Activated T-cell treated with anti-CD3 and anti-CD28 coated beads, Interleukin-2, amount 50 U/mL, for 48 hours (primary cell): ENCODE measurements at regions not wholly inside any gene's neighbourhood (a gene's known extent, or its start where the extent isn't known, plus 50 kb on each side); places are given as distances from the start of the nearest gene placed in this dataset.

ENCODE experiments used
- DNase-seq, 2 experiments: peaks; one replicate each; pipeline ENCODE4 v3.0.0-alpha.2; 2020

DNA sequence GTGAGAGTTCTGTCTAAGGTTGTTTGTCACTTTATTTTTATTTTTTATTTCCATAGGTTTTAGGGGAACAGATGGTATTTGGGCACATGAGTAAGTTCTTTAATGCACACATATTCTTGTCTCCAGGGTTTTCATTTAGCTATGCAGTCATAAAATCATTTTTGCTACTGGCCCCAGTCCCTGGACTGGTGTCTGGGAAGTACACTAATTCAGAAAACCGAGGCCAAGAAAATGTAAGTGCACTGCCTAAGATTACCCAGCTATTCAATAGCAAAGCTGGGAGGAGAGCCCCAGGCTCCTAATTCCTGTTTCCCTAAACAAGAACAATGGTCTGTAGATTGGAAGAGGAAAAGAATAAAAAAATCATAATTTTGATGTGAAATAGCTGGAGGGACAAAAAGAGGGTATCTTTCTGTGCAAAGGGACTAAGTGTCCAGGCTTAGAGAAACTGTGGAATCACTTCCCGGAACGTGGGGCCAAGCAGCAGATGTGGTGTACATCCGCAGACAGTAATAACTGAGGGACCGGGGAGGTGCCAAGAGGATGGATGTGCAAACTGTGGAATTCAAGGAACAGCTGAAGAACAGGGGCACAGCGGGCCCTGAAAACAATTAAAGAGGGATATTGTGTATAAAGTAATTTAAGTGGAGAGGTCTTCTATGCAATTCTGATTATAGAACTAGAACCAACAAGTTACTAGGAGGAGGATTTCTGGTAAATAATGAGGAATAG lies 236.3 kb downstream of the ACKR3 start:
- DNase-seq: no peak

DNA sequence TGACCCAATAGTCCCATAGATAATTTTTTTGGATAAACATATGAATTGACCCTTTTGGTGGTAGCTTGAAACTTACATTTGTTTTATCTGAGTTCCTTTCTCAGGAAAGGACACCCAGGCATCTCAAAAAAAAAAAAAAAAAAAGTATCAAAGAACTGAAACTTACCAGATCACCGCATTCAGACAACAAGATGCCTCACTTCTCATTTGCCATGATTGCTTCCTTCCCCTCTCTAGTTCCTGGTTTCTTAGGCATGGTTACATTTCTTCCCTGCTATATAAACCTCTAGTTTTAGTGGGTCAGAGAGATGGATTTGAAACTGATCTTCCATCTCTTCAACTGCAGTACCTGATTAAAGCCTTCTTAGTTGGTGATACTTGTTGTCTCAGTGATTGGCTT lies 240.1 kb downstream of the ACKR3 start:
- DNase-seq: no peak

DNA sequence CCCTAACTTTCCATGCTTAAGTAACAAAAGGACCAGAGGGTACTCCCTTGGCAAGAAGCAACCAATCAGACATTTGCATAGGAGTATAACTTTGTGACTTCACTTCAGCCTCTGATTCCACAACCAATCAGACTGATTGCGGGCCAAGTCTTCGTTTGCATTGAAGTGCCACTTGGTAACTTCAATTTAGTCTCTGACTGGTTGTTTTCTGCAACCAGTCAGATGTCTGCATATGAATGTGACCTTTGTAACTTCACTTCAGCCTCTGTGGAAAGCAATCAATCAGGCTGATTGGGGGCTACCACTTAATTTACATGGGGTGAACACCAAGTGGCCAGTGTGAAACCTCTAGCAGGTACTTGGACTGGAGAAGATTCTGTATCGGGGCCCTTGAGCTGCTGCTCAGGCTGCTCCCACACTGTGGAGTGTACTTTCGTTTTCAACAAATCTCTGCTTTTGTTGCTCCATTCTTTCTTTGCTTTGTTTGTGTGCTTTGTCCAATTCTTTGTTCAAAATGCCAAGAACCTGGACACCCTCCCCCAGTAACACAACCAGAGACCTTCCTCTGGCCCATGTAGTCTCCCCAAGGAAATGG lies 241.5 kb downstream of the ACKR3 start:
- DNase-seq: no peak

DNA sequence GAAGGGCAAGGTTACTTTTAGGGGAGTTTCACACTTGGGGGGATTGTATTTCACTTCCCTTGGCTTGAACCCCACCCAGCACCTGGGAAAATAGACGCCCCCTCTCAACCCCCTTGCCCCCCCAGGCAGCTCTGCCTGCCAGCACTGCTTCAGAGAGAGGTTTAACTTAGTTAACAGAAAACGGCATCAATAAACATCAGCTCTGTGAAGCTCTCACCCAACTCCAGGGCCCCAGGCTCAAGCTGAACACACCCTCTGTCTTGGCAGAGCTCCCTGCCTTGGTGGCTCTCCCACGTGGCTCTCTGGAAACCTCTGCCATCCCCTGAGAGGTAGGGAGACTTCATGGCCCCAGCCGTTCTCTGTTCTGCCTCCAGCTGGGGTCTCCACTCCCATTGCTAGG lies 244.1 kb downstream of the ACKR3 start:
- no peak for DNase-seq

DNA sequence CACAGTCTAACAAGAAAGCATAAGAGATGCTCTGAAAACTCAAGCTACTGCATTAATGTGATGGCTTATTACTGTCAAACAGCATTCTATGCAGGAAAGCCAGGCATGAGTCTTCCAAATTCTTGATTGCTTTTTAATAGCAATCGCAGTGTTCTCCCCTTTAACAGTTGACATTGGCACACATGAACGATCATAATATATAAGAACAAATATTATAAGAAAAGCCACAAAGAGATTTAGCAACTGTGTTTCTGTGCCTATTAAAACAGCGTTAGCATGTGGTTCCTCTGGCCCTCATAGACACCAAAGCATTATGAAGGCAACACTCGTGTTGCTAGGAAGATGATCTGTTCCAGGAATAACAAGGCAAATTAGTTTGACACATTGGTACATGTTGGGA lies 245.0 kb downstream of the ACKR3 start:
- no peak for DNase-seq

DNA sequence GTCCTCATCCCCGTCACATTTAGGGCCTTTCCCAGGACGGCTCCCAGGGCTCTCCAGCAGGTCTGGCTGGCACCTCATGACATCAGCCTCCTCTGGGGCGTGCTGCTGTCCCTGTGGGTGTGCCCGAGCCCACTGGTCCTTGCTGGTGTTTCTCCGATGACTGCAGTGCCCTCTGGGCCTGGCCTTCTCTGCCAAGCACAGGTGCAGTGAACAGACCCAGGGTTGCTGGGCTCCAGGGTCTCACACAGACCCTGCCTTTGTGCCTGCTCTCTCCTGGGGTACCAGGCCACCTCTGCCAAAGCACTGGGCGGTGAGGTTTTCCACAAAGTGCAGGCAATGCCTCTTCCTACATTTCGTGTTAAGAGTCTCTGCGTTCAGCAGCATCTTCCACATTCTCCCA lies 246.1 kb downstream of the ACKR3 start:
- no peak for DNase-seq

DNA sequence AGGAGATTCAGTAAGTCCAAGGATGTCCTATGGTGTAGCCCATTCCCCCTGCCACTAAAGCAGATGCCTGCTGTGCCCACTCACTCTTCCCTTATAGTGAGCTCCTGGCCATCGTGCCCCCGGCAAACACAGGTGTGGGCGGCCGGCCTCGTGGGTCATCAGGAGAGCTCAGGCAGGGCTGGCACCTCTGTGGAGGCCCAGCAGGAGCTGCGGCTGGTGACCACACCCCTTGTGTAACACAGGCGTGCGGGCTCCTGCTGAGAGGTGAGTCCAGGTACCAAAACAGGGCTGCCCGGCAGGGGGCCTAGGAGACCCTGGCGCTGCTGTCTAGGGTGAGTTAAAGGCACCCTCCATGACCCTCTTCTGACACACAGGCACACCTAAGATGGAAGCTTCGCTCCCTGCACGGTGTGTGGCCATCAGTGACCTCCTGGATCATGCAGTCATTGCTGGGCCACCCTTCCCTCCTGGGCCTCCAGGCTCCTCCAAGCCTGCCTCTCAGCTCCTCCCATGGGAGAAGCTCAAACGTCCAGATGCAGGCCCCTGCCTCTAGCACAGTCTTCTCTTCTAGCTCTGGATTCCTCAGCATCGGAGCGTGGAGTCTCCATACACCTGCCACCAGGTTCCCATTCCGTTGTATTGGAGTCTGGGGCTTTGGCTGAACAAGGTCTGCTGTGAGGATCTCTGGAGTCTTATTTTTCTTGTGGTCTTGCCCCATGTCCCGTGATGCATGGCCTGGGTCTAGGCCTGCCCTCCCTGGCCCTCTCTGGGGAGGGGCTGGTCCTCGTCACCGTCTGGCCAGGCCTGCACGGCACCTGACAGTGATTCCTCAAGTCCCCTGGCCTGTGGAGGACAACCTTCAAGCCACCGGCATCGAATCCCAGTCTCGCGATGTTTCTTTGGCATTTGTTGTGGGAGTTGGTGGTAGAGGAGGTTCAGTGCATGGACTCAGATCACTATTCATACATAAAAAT lies 246.9 kb downstream of the ACKR3 start:
- DNase-seq: no peak

DNA sequence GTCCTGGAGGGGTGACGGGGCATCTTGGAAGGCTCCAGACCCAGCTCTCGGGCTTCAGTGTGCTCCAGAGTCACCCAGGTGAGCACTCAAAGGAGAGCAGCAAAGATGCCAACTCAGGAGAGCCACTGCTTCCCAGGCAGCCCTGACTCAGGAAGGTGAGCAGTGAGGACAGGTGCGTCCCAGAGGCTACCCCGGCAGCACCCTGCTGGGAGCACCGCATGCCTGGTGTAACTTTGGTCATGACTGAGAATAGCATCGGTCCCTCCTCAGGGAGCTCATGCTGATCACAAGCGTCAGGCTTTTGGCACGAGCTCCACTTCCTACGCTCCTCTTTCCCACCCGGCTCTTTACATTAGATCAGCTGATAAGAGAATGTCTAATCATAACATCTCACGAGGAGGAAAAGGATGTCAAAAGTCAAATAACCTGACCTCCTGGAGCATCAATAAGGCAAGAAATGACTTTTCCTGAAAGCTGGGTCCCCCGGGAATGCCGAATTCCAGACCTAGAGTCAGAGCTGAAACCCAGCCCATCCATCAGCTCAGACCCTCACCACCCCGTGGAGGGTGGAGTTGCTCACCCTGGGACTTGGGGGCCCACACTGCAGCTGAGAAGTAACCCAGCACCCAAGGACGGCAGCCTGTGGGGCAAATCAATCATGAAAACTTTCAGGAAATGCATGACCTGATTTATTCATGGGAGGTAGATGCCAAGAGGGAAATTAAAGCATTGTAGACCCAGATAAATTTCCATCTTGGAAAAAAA lies 248.8 kb downstream of the ACKR3 start:
- no peak for DNase-seq

DNA sequence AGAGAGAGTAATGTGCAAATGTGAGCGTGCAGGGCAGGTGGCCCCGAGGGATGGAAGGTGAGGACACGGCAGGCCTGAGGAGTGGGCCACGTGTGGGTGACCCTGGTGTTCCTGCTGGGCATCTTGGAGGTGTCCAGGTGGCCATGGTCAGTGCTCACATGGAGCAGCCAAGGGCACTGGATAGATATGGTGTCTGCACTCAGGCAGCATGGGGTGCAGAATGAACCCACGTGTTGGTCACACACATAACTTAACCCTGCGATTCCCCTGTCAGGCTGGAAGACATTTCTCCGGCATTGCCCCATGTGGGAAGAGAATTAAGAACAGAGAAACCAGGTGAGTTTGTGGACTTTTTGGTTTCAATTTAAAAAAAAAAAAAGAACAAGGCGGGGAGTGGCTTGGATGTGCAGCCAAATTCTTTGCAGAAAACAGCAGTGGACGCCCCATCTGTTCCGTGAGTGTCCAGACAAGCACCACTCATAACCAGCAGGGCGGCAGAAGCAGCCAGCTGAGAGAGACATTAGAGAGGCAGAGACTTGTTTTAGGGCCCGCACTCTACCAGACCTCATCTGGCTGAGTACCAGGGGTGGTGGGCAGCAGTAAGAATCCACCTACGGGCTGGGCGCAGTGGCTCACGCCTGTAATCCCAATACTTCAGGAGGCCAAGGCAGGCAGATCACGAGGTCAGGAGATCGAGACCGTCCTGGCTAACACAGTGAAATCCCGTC lies 249.8 kb downstream of the ACKR3 start:
- no peak for DNase-seq

DNA sequence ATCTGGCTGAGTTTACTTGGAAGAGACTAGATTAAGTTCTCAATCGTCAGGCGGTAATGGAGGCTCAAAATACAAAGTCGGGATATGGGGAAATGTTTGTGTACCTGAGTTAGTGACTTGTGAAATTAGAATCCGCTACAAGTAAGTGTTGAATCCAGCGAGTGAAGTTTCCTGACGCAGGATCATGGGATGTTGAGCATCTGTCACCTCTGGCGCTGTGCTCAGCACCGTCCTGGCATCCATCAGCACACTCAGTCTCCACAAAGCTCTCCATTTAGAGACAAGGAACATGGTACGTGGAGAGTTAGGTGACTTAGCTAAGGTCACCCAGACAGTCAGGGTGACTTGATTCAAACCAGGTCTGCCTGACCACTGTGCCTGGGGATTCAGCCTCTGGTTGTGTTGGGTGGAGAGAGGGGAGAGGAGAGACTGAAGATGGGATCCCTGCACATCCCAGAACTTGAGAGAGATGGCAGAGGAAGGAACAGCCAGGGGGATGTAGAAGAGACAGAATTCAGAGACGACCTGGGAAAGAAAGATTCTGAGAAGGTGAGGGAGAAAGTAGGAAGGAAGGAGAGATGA lies 251.2 kb downstream of the ACKR3 start:
- no peak for DNase-seq

DNA sequence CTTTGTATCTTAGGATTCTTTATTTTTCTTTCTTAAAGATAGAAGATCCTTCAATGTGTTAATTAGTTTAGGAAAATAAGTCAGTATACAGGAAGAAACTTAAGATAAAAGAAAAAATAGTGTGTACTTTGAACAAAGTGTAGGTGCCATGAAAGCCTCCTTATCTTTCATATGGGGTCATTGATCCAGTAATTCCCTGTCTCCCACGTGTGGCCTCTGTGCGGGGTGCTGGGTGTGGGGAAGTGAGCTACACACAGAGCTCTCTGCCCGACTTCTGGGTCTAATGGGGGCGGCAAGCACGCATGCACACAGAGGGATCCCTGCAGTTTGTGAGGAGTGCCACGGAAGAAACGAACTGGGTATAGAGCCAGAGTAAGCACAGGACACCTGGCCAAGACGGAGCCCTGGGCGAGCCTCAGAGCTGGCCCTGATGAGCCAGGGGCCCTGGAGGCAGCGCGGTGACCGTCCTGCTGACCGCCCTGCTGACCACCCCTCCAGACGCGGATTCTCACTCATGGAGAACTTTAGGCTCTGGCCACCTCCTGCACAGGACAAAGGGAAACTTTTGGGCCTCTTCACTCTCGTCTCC lies 253.5 kb downstream of the ACKR3 start:
- no peak for DNase-seq

DNA sequence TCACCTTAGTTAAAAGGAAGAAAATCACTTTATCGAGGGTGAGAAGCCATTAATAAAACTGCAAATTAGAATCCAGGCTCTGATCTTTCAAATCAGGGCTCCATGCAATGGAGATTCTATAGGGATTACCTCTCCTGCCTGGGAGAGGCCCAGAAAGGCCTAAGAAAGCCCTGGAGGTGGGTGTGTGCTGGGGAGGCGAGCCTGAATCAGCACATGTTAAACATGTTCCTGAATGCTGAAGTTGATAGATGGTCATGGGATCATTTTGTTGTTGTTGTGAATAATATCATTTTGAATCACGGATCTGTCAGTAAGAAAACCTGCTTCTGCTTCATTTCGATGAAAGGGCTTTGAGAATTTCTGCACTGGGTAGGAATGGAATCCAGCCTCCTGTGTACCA lies 254.3 kb downstream of the ACKR3 start:
- no peak for DNase-seq

DNA sequence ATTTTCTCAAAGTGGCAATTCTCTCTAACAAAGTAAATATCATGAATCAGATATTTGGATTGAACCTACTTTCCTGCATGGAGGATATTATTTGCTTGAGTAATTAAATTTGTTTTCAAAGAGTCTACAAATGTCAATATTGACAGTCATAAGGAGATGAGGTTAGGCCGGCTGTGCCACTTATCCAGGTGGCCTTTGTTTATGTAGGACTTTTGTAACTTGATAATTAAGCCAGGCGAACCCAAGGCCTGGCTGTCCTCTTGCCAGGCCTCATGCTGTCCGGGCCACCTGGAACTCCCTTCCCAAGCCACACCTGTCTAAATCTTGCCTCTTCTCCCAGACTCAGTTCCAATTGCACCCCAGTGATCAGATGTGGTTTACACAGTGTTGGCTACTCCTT lies 255.2 kb downstream of the ACKR3 start:
- no peak for DNase-seq

DNA sequence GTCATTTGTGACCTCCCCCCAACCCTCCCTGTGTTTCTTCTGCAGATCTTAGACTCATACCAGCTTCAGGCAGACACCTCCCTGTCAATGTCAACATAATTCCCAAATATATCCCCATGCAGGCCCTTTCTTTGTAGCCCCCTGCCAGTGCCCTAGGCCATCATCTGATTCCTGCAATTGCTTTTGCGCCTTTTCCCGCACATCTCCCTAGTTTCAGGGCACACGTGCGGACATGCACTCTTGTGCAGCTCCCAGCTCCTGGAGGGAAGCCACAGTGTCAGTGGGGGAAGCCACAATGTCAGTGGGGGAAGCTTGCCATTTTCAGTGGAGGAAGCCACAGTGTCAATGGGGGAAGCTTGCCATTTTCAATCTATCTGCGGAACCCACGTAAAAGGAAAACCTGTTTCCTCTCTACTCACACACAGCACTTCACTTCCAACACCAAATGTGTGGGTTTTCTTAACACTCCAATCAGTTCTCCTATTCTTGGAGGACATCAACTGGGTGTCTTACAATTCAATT lies 256.4 kb downstream of the ACKR3 start:
- no peak for DNase-seq

DNA sequence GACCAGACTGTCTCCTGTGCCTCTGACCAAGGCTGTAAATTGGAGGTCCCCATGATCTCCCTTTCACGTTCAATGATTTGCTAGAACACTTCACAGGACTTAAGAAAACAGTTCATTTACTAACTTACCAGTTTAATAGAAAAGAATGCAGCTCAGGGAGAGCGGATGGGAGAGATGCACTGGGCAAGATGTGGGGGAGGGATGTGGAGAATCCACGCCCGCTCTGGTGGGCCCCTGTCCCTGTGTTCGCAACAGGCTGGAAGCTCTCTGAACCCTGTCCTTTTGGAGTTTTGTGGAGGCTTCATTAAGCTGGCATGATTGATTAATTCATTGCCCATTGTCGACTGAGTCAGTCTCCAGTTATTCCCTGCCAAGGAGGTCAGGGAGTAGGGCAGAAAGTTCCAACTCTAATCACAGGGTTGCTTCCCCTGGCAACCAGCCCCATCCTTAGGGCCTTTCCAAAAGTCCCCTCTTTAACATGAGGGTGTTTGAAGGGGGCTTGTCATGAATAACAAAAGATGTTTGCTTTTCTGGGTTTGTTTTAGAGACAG lies 257.1 kb downstream of the ACKR3 start:
- no peak for DNase-seq

DNA sequence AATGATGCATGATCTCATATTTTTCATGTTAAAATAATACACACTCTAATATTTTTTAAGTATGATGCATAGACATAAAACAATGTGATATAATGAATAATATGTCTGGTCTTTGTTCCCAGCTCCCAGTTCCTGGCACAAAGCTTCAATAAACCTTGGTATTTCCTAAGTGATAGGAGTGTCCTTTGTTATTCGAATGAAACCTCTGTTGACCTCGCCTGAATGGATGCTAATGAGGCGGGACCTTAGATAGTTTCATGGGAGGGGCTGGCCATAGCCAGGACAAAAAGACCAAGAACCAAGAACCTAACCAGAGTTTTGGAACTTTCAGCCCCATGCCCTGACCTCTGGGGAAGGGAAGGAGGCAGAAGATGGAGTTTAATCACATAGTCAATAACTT lies 257.7 kb upstream of the COPS8 start:
- no peak for DNase-seq

DNA sequence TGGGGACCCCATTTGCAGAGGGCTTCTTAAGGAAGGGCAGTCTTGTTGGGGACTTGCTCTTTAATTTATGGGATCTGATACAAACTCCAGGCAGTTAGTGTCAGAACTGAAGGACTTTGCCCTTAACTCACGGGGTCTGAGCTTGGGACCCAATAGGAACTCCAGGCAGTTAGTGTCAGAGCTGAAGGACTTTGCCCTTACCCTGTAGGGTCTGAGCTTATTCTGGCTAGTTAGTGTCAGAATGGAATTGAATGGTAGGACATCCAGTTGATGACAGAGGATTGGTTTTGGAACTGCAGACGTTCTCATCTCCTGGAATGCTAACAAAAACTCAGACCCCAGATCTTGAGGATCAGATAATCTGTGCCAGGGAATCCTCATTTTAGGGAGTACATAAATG lies 256.9 kb upstream of the COPS8 start:
- DNase-seq: no peak

DNA sequence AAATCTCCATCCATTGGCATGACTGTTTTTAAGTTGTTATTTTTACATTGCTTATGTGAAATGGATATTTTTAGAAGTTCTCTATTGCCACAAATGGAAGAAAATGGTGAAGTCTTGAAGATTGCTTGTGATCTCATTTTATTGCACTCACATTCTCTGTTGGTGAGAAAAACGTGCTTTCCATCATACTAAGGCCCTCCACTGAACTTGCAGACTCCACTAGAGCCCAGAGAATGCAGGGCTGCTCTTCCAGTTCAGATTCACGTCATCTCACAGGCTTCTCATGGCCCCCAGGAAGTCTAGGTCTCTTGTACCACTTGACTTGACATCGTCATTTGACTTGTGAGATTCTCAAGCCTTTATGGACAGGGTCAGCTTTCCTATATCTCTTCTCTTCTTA lies 254.8 kb upstream of the COPS8 start:
- DNase-seq: no peak

DNA sequence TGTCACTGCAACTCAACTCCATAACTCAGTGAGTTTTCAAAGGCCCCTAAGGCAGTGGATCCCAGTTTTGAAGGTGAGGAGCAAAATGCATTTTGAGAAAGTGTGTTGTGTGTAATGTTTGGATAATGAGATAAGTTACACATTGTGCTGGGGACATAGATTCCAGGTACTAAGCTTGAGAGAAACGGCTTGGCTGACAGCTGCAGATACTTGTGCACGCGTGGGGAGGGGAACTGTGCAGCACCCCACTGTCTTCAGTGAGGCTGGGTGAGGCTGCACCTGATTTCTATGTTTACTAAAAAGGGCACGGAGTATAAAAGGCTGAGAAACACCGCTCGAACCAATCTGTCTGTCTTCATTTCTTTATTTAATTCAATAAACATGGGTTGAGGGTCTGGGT lies 254.0 kb upstream of the COPS8 start:
- DNase-seq: no peak

DNA sequence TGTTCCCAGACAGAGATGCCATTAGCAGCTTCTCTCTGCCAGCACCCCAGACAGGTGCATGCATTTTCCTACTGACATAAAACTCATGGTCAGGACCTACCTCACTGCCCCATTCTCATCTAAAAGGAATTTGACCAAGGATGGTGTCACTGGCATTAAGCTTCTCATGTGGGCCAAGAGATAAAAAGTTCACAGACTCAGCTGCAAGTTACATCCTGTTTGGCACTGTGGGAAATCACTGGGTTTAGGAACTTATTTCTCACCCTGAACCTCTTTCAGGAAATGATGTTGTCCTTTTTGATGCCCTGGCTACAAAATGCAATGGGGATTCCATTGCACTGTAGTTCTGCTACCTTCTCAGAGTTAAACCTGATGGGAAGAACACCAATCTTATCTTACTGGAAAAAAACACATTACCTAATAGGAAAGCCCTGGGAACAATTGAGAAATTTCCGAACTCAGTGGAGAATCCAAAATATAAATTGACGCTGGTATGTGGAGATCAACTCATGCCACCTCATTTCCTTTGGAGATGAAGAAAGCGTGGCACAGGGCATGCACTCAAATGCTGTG lies 252.1 kb upstream of the COPS8 start:
- no peak for DNase-seq

DNA sequence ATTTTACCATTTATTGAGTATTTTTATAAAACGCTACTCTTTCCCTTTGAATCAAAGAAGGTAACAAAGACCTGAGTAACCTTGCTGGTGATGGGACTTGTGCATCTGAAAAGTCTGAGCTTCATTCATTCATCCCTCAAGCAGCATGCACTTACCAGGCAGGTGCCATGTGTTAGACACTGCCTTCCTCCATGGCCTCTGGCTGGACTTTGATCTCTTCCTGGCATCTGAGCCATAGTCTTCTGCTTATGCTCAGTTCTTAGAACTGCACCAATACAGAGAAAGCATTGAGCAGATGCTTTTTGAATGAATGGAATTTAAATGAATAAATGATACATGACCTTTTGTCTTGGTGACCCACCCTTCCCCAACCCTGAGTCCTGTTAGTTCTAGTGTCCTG lies 251.4 kb upstream of the COPS8 start:
- no peak for DNase-seq
